T-helper 1 cell treated with Interleukin-12 subunit alpha and Interleukin-12 subunit beta and Interleukin-4 antibody, amounts not matched to agents 30 ng/mL and 1 ng/mL, for 36 hours (primary cell): ENCODE measurements at regions not wholly inside any gene's neighbourhood (a gene's known extent, or its start where the extent isn't known, plus 50 kb on each side); places are given as distances from the start of the nearest gene placed in this dataset.

ENCODE experiments used
- intact Hi-C: fragments of 100-400 bp; cut with micrococcal nuclease; formaldehyde crosslinking; loops from one replicate; pipeline ENCODE4 v1.15.1; 2024

- intact Hi-C loops: no loop called here
Observed at GRCh38 chr18:33517950-33518349, 60.1 kb upstream of the ASXL3 start.

GRCh38 chr18:33513027-33513426 lies 65.0 kb upstream of the ASXL3 start:
- intact Hi-C loops: no loop called here

- intact Hi-C loops: no loop called here
Observed at GRCh38 chr18:33507019-33507418, 66.5 kb upstream of the CCDC178 start.

- intact Hi-C loops: no loop called here
Observed at GRCh38 chr18:33505798-33506197, 65.3 kb upstream of the CCDC178 start.

GRCh38 chr18:33505297-33505696 lies 64.8 kb upstream of the CCDC178 start:
- intact Hi-C loops: no loop called here

GRCh38 chr18:33495278-33495677 lies 54.8 kb upstream of the CCDC178 start:
- intact Hi-C loops: loop anchor here (1.0 kb wide), 1 partner anchor 263 kb away; no protein-coding TSS in a partner anchor
